ENCODE measurements at regions not wholly inside any gene's neighbourhood (a gene's known extent, or its start where the extent isn't known, plus 50 kb on each side); places are given as distances from the start of the nearest gene placed in this dataset.

DNA sequence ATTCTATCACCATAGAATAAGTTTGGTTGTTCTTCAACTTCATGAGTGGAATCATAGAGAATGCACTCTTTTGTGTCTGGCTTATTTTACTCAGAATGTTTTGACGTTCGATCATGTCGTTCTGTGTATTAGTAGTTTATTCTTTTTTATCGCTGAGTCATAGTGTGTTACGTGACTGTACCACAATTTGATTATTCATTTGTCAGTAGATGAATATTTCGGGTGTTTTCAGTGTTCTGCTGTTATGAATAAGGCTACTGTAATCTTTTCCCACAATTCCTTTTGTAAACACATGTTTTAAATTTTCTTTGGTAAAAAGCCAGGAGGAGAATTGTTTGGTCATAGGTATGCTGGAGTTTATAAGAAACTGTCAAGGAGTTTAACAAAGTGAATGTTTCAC is 279.9 kb upstream of the B3GAT1 start:
- no peak for DNase-seq (ENCODE audit: low read depth, low spot score)

DNA sequence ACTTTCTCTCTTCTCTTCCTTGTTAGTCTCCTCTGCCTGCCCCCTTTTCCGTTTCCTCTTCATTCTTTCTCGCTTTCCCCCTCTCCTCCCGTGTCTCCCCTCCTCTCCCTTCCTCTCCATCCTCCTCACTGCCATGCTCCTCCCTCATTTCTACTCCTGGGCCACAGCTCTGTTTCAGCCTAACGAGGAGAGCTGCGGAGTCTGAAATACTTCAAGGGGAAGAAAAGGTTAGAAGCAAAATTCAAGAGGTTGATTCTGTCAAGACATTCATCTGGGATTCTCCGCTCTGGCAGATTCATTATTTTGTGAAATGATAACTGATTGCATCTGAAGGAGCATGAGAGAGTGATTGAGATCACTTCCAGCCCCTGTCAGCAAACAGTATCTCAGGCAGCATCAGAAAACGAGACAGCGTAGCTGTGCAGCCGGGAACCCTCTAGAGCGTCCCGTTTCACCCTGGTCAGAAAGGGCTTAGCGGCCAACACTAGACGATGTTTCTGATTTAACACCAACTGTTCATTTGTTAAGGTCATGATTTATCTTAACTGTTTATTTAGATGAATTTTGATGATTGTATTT is 279.3 kb upstream of the B3GAT1 start:
- no peak for DNase-seq (ENCODE audit: low read depth, low spot score)

DNA sequence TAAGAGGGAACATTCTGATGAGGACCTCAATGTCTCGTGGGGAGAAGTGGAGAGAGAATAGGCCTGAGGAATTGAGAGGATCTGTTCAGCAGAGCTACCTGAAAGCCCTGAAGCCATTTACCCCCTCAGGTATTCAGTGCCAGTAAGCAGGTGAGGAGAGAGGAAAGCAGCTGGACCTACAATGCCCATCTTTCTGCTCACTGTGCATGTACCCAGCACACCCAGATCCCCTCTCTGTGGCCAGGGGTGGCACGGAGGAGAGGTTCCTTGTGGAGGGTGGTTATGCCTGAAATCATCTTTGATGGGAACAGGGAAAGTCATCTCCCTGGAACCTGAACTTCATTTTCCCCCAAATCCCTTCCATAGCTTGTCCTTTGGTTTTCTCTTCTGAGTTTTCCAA is 277.8 kb upstream of the B3GAT1 start:
- no peak for DNase-seq (ENCODE audit: low read depth, low spot score)

DNA sequence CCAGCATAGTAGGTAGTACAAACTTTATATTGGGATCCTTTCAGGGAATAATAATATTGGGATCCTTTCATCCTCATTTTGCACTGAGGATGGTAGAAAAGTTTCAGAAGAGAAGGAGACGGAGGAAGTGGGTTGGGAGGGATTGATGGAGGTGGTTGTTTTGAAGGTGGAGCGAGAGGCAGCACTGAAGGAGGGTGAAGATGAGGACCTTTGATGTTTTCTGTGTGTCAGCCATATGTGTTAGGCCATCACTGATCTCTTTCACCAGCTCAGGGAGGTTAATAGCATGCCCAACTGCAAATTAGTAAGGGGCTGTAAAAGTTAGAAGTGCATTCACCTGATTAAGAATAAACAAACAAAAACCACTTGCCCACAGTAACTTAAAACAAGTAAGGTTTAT is 275.5 kb upstream of the B3GAT1 start:
- no peak for DNase-seq (ENCODE audit: low read depth, low spot score)

DNA sequence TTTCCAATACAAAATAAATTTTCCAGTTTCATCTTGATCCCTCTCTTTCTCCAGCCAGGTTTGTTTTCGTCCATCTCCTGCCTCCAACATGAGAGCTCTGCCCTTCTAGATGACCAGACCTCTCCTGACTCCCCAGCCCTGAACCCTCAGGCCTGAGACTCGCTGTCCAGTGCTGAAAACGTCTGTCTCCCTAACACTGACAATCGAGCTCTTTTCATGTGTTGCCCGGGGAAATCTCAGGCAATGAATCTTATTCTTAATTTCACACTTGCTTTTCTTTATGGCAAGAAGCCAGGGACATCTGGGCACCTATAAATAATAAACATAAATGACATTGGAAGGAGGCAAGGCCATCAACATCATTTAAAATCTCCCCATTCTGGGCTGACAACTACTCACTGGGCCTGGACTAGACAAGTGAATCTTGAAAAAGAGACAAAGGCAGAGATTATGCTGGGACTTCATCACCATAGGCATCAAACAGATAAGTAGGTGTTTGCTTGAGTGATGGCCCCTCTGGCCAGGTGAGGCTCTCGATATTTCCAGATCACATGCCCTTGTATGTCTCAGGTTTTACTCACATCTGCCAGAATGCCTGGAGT is 274.5 kb upstream of the B3GAT1 start:
- no peak for DNase-seq (ENCODE audit: low read depth, low spot score)

DNA sequence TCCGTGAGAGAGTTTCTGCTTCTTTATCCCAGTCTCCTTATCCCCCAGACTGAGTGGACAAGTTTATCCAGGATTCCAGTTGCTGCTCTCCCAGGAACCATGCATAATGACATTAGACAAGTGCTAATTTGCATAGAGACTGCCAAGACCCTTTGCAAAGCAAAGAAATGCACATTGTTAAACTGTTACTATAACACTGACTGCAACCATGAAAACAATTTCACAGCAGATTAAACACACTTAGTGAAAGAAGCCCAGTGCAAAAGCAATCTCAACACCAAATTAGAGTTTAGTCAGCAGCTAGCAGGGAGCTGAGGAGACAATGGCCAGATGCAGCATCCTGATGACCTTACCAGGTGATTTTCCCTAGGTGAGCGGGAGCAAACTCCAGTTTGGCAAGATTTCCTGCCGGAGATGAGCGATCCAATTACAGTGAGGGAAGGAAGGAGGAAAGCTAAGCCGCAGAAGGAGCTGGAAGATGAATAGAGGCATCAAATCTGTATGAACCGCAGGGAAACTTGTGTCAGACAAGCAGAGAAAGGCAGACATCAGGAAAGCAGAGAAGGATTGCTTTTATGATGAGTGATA is 273.8 kb upstream of the B3GAT1 start:
- DNase-seq (ENCODE audit: low read depth, low spot score): no peak

DNA sequence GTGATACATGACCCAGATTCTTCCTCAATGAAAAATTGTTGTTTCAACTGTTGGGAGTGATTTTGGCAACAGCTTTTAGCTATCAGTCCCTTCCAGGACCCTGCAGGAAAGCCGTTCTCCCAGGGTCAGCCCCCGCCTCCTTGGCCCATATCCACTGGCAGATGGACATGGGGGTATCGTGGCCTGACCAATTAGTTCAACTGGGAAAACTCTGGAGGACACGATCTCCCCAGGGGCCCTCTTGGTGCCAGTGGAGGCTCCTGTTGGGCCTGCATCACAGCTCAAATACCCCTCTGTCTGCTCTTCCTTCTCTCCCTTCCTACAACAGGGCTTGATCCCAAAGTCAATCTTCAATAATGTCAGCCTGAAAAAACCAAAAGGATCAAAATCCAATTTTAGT is 272.5 kb upstream of the B3GAT1 start:
- DNase-seq (ENCODE audit: low read depth, low spot score): no peak

DNA sequence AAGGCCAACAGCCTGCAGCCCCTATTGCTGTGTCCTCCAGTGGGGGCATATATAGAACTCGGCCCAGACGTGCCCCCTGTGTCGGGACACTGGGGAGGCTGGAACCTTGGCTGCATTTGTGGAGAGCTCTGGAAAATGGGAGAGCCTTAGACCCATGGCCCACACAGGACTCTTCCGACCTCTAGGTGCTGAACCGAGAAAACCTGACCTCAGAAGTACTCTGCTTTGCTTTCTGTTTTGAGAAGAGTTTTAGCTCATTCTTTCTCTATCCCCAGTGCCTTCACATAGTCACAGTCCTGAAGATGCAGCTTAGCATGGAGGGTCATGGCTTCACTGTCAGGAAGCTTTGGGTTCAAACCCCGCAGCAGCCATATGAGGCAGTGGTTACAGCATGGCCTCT is 271.8 kb upstream of the B3GAT1 start:
- no peak for DNase-seq (ENCODE audit: low read depth, low spot score)

DNA sequence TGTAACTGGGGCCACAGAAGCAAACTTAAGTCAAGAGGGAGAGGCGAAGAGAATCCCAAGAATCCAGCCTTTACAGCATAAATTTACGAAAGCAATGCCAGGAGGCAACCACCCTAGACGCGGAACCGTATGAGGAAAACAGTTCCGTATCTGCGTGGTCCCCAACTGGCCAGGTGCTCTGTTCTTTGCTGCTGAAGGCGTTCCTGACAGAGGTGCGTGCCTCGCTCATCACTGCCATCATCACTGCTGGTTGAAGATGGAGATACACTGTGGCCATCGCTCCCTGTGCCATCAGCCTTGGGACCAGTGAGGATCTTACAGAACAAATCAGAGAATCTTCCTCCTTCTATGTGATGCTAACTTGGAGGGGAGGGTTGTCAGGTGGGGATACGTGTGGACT is 270.5 kb upstream of the B3GAT1 start:
- DNase-seq (ENCODE audit: low read depth, low spot score): no peak

DNA sequence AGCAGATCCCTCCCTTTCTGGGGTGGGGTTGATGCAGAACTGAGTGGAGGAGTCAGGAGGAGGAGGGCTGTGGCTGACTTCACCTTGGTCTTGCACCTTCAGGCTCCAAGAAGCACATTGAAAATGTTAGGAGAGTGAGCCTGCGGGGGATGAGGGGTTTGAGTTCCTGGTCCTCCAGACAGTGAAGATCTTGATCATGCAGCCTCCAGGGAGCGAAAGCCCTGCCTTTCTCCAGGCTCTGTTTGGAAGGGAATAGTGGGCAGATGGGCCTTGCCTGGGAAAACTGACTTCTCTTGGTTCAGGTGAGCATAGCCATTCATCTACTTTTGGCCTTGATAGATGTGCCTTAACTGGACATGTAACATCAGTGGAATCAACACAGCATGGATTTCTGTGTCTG is 267.6 kb upstream of the B3GAT1 start:
- DNase-seq (ENCODE audit: low read depth, low spot score): no peak

DNA sequence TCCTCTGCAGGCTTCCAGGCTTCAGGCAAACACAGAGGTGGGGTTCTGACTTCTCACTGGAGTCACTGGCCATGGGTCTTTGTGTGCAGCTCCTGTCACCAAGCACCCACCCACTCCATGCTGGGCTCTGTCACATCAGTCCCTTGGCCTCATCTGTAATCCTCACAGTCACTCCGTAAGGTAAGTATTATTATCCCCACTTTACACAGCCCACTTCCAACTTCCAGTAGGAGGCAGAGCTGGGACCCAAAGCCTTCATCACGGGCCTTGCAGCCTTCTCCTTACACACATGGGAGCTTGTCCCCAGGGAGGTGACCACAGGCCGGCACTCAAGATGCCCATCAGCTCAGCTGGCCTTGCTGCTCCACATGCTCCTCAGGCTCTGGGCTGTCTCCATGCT is 266.7 kb upstream of the B3GAT1 start:
- DNase-seq (ENCODE audit: low read depth, low spot score): no peak

DNA sequence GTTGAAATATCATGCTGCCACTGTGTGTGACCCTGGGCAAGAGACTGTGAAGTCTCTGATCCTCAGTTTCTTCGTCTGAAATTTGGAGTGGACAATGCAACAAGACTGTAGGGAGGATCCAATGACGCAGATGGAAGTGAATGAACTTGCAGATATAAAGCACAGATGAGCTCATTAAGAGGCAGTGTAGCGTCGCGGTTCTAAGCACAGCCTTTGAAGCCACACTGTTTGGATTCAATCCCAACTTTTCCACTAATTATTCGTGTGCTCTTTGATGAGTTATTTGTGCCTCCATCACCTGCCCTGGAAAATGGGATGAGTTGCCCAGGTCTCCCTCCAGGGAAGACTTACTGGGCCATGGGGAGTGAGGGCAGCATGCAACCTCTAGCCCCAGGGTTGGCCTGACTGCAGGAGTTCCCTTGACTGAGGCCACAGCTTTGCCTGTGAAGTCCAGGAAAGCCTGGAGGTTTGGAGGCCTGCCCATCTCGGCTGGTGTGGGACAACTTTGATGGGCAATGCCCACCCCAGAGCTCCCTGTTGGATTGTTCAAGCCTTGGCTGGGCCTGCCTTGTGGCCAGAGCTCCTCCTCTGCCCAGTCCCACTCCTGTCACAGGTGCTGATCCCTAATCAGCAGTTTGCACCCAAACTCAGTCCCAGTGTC is 266.0 kb upstream of the B3GAT1 start:
- DNase-seq (ENCODE audit: low read depth, low spot score): no peak

DNA sequence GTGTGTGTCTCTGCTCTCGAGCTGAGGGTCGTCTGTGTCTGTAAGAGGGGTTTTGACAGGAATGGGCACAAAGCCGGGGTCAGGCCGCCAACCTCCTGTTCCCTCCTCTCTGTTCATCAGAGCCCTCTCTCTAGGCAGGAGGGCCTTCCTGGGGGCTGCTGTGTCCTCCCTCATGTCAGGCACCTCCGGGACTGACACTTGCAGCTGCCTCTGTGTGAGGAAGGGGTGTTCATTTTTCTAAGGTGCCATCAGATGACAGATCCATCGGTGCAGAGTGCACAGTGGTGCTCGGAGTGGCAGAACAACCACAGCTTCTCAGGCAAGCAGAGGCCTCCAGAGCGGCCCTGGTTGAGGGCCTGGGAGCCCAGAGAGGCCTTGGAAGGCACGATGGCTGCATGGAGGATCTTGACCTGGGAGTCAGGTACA is 265.4 kb upstream of the B3GAT1 start:
- no peak for DNase-seq (ENCODE audit: low read depth, low spot score)

DNA sequence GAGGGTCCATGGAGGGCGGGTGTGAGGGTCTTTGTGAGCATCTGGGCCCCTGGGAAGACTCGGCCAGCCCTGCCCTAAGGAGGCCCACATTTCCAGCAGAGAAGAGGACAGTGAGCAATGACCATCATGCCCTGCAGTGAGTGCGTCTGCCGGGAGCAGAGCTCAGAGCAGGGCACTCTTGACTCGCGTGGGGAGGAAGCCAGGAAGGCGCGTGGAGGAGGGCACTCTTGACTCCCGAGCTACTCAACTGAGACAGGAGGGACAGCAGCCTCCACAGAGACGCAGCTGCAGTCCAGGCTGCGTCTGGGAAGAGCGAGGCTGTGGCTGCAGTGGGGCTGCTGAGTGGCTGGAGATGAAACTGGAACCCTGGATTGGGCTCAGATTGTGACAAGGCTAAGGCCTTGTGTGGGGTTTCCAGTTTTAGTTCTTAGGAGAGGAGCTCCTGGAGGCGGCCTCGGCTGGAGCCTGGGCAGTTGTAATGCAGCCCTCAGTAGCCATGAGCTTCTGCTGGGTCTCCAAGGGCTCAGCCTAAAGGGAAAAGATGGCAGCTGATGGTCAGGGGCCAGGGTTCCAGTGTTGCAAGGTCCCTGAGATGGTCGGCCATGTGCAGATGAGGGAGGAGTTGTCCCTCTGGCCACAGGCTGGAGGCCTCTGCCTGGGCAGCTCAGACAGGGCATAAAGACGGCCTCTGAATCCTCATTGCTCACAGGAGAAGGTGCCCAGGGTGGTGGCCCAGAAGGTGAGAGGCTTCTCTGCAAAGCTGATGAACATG is 264.7 kb upstream of the B3GAT1 start:
- DNase-seq (ENCODE audit: low read depth, low spot score): no peak

DNA sequence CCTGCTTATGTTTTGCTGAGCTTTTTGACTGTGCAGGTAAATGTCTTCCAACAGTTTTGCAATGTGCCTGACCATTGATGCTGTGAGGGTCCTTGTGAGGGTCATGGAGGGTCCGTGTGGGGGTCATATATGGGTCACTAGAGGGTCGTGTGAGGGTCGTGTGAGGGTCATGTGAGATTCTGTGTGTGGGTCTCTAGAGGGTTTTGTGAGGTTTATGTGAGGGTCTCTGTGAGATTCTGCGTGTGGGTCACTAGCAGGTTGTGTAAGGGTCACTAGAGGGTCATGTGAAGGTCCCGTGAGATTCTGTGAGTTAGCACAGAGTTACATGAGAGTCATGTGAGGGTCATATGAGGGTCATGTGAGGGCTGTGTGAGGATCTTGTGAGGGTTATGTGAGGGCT is 263.9 kb upstream of the B3GAT1 start:
- no peak for DNase-seq (ENCODE audit: low read depth, low spot score)

DNA sequence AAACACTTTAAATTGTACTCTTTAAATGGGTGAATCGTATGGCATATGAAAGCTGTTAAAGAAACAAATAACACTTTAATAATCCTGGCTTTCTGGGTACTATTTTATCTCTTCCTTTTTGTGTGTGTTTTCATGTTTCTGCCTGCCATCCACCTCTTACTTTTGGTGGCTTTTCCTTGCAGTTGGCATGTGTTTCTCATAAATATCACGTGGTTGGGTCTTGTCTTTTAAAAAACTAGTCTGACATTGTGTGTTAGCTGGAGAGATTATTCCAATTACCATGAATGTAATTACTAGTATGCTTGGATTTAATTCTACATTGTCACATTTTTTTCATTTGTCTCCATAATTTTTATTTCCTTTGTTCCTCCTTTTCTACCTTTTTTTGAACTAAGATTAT is 262.9 kb upstream of the B3GAT1 start:
- no peak for DNase-seq (ENCODE audit: low read depth, low spot score)

DNA sequence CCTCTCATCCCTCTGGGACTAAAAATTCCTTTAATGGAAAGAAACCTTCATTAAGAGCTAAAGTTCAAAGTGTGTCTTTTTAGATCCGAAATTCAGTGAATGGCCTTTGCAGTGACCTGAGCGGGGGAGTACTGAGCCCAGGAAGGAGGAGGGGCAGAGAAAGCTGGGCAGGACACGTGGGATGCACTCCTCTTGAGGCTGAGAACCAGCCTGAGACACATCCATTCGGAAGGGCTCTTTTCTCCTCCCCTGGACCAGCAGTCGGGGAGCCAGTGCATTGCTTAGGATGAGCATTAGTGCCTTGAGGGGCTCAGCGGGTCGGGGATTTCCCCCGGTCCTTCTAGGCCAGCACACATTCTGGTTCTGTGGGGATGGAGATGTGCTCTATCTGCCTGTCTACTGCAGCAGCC is 258.9 kb upstream of the B3GAT1 start:
- DNase-seq (ENCODE audit: low read depth, low spot score): no peak

DNA sequence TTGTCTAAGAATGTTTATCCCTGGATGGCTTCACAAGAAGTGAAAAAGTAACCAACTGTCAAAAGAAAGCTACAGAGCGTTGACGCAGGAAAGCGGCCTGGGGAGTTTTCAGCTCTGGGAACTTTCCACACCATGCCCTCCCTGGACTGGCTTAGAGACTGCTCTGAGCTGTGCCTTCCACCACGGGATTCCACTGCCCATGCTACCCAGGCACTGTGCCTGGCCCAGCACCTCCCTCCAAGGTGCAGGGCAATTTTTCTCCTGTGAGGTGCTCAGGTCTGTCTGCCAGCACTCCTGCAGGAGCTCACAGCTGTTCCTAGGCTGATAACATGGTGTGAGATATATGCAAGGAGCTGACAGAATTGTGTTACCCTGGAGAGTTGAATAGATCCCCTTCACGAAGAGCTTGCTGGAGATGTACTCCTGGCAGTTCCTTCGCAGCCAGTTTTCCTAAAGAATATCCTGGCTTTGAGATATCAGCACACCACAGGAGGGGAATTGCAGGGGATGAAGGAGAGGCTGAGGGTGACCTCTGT is 258.3 kb upstream of the B3GAT1 start:
- DNase-seq (ENCODE audit: low read depth, low spot score): no peak

DNA sequence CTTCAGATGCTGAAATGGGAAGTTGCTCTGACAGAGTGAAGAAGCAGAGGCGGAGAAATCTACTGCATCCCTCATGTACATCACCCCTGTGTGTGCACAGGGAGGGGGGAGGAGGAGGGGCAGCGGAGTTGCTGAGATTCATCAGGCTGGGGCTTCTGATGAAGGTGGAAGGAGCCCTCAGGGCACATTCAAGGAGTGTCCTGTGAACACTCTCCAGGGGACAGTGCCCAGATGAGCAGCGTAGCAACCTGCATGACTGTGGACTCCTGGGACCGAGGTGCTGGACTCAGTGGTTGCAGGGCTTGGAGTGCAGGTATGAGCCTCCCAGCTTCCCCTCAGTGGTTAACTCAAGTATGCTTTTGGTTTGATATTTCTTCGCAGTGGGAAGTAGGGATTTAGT is 257.8 kb upstream of the B3GAT1 start:
- no peak for DNase-seq (ENCODE audit: low read depth, low spot score)

DNA sequence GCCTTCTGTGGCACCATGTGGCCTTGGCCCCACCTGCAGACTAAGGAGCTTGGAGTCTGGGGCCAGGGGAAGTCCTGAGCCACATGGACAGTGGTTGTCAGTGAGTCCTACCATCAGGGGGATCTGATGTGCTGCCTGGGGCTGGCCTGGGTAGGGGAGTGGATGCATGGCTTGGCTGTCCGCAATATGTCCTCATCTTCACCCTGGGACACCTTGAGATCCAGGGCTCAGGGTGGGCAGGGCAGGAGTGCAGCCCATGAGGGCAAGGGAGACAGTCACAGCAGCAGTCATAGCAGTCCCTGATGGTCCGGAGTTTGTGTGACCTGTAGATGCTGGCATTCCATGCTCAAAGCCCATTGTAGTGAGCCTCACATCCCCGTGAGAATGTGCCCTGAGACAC is 256.8 kb upstream of the B3GAT1 start:
- DNase-seq (ENCODE audit: low read depth, low spot score): no peak

DNA sequence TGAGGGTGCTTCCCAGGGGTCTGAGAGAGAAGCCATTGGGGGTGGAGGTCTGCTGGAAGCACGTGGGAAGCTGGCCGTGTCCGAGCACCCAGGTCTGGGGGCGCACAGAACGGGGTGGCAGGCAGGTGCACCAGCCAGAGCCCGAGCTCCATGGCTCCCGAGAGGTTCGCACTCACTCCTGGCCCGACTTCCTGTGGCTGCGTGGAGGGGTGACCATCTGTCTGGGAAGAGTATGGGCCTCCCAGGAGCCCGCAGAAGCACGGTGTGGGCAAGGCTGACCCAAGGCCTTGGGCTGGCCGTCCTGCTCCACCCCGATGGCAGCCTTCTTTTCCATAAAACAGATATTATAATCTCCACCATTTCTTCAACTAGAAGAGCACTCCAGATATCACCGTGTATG is 256.0 kb upstream of the B3GAT1 start:
- no peak for DNase-seq (ENCODE audit: low read depth, low spot score)

DNA sequence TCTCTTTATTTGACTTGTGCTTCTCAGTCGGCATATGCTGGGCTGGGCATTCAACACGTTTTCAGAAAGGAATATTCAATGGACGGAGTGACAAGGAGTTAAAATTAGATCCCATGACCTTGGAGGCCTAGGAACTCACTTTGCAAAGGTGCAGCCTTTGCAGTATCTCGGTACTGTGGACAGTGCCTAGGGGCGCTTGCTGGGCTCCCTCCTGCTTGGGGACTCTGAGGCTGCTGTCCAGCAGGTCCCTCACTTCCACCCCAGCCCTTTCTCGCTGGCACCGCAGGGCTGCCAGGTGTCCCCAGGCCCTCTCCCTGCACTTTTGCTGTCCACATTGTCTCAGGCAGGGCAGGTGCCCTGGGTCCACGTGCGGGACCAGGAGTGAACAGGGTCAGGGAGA is 255.5 kb upstream of the B3GAT1 start:
- DNase-seq (ENCODE audit: low read depth, low spot score): no peak

Data from smooth muscle cell of the brain vasculature (primary cell).